ENCODE measurements at regions not wholly inside any gene's neighbourhood (a gene's known extent, or its start where the extent isn't known, plus 50 kb on each side); places are given as distances from the start of the nearest gene placed in this dataset.

DNA sequence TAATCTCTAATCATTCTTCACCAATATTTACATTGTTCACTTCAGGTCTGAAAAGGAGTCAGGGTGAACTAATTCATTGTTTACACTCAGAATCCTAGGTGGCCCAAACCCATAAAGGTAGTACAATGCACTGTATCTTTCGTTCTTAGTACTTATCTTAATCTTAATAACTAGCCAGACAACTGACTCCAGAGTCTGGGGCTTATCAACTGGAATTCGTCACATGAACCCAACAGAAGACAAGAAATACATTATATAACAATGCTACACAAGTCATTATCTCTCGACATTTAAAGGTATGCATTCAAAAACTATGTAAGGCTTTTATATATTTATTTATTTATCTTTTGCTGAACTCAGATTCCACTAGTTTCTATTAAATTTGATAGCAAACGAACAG, 125.9 kb upstream of the ESRRG start:
- 71 to 75% methylated on average over 4 of the region's 4 CpGs for WGBS, 2 donors
- DNase-seq (ENCODE audit: low spot score in 2 of 2): no peak
- intact Hi-C loops (cut with DNase I; ENCODE audit: low total_unique reads): no loop called here
- TF ChIP-seq, protein P1, sequence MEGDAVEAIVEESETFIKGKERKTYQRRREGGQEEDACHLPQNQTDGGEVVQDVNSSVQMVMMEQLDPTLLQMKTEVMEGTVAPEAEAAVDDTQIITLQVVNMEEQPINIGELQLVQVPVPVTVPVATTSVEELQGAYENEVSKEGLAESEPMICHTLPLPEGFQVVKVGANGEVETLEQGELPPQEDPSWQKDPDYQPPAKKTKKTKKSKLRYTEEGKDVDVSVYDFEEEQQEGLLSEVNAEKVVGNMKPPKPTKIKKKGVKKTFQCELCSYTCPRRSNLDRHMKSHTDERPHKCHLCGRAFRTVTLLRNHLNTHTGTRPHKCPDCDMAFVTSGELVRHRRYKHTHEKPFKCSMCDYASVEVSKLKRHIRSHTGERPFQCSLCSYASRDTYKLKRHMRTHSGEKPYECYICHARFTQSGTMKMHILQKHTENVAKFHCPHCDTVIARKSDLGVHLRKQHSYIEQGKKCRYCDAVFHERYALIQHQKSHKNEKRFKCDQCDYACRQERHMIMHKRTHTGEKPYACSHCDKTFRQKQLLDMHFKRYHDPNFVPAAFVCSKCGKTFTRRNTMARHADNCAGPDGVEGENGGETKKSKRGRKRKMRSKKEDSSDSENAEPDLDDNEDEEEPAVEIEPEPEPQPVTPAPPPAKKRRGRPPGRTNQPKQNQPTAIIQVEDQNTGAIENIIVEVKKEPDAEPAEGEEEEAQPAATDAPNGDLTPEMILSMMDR (IDR thresholded peaks at IDR 0.05): no peak
- TF ChIP-seq POLR2A (IDR thresholded peaks at IDR 0.05): no peak
- H3K4me3 ChIP-seq (ENCODE audit: low read depth, poor library complexity, severe bottlenecking): no peak overlapping the region

DNA sequence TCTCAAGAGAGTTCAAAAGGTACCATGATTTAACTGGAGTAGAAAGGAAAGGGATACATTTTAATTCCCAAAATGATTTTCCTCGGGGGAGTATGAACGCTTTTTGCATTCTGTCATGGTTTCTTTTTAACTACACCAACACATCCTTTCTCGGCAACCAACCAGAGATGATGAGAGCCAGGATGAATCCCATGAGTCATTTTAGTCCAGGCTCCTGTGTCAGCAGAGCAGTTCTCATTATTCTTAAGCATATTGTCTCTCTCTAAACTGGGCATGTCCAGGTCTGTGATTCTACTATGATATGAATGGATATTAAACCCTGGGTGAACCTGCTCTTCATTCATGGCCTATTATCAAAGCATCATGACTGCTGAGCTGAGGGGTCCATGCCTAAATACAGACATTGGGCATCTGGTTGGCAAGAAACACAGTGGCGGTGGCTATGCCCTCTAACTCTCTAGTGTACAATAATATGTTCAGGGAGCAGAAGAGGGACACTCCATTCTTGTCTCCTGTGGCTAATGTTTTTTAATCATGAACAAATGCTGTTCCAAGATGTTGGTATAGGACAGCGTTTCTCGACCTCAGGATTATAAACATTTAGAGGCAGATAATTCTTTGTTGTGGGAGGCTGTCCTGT, 124.3 kb upstream of the ESRRG start:
- DNase-seq (ENCODE audit: low spot score in 2 of 2): no peak
- no peak for TF ChIP-seq POLR2A (IDR thresholded peaks at IDR 0.05)
- TF ChIP-seq, protein P1 (IDR thresholded peaks at IDR 0.05): no peak
- intact Hi-C loops (cut with DNase I; ENCODE audit: low total_unique reads): no loop called here
- no peak overlapping the region for H3K4me3 ChIP-seq (ENCODE audit: low read depth, poor library complexity, severe bottlenecking)
- 80 to 85% methylated on average over 6 of the region's 6 CpGs for whole genome bisulfite sequencing, 2 donors

DNA sequence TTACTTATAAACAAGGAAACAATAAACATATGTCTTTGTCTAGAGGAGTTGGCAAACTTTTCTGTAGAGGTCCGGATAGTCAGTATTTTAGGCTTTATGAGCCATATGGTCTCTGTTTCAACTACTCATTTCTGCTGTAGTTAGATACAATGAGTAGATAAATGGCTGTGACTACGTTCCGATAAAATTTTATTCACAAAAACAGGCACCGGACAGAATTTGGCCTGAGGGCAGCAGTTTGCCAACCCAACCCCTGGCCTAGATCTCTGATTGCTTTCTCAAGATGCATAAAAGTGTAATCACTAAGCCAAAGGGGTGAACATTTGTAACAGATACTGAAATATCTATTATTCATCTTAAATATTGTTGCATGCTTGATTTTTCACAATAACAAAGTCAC, 123.1 kb upstream of the ESRRG start:
- no peak for TF ChIP-seq POLR2A (IDR thresholded peaks at IDR 0.05)
- TF ChIP-seq, protein P1 (IDR thresholded peaks at IDR 0.05): no peak
- no peak for DNase-seq (ENCODE audit: low spot score in 2 of 2)
- 56 to 62% methylated on average over 4 of the region's 4 CpGs for WGBS, 2 donors
- H3K4me3 ChIP-seq (ENCODE audit: low read depth, poor library complexity, severe bottlenecking): no peak overlapping the region
- intact Hi-C loops (cut with DNase I; ENCODE audit: low total_unique reads): no loop called here

DNA sequence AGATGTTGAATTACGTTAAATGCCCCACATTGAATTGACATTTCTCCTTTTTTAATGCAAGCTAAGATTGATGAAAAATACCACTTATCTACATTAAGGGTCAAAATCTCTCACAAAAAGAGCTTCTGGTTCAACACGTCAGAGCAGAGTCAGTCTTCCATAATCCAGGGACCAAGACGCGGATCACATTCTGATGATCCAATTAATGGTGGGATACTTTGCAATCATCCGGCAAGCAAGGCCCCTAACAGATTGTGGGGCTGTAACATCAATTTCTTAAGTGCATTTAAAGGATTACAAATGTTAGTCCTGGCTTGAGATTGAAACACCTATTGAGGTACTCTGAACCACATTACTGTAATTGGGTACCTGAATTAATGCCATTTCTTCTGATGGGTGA, 120.2 kb upstream of the ESRRG start:
- intact Hi-C loops (cut with DNase I; ENCODE audit: low total_unique reads): no loop called here
- no peak overlapping the region for H3K4me3 ChIP-seq (ENCODE audit: low read depth, poor library complexity, severe bottlenecking)
- no peak for DNase-seq (ENCODE audit: low spot score in 2 of 2)
- 92 to 97% methylated on average over 5 of the region's 5 CpGs for WGBS, 2 donors
- no peak for TF ChIP-seq POLR2A (IDR thresholded peaks at IDR 0.05)
- TF ChIP-seq, protein P1 (IDR thresholded peaks at IDR 0.05): no peak

DNA sequence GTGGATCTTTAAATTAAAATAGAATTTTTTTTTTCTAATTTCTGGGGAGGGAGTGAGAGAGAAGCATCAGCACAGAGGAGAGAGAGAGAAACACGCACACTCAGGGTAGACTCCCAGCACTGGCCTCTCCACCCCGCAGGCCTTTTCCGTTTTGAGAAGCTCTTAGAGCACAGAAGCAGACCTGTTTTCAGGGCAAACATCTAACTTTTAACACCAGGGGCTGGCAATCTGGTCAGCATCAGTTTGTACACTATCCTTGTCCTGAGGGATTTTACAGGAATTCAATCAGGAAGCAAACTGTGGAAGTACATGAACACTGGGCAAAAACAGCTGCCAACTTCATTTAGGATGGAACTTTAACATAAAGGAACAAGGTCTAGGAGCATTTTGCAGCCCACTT, 117.9 kb upstream of the ESRRG start:
- no peak for DNase-seq (ENCODE audit: low spot score in 2 of 2)
- WGBS, 2 donors: 65 to 77% methylated on average over 3 of the region's 3 CpGs
- H3K4me3 ChIP-seq (ENCODE audit: low read depth, poor library complexity, severe bottlenecking): no peak overlapping the region
- intact Hi-C loops (cut with DNase I; ENCODE audit: low total_unique reads): no loop called here
- TF ChIP-seq POLR2A (IDR thresholded peaks at IDR 0.05): no peak
- TF ChIP-seq, protein P1 (IDR thresholded peaks at IDR 0.05): no peak

DNA sequence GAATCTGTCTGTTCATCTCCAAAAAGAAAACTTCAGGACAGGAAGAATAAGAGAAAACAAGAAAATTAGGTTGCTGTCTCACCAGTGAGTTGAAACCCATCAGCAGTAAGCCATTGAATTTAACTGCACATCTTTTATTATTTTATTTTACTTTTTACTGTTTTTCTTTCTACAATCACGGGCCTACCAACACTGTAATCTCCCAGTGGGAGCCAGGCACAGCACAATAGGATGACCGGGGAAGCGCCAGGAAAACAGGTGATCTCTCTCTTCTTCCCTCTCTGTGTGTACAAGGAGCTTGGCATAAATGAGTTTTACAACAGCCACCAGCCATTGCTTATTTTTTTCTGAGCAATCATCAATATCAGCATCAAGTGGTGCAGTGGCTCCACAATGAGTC, 113.1 kb upstream of the ESRRG start:
- WGBS, 2 donors: 83 to 84% methylated on average over 3 of the region's 3 CpGs
- DNase-seq (ENCODE audit: low spot score in 2 of 2): no peak
- TF ChIP-seq, protein P1 (IDR thresholded peaks at IDR 0.05): no peak
- TF ChIP-seq POLR2A (IDR thresholded peaks at IDR 0.05): no peak
- no peak overlapping the region for H3K4me3 ChIP-seq (ENCODE audit: low read depth, poor library complexity, severe bottlenecking)
- intact Hi-C loops (cut with DNase I; ENCODE audit: low total_unique reads): no loop called here
